KBM-7 (cell line): ENCODE measurements at regions not wholly inside any gene's neighbourhood (a gene's known extent, or its start where the extent isn't known, plus 50 kb on each side); places are given as distances from the start of the nearest gene placed in this dataset.
A peak's percentile ranks its signal among the peaks of the same experiment; 100 is the strongest.

Experiments
- DNase-seq: peaks from one replicate; pipeline ENCODE4 v3.0.0-alpha.2; 2015
- in situ Hi-C: fragments of 300-500 bp; cut with MboI; formaldehyde crosslinking; loops from 2 replicates; pipeline ENCODE4 v1.14.3; 2020; ENCODE audit warnings: low sequenced_read_pairs, low pct_unique_long_range_greater_than_20kb, mixed read lengths

DNA sequence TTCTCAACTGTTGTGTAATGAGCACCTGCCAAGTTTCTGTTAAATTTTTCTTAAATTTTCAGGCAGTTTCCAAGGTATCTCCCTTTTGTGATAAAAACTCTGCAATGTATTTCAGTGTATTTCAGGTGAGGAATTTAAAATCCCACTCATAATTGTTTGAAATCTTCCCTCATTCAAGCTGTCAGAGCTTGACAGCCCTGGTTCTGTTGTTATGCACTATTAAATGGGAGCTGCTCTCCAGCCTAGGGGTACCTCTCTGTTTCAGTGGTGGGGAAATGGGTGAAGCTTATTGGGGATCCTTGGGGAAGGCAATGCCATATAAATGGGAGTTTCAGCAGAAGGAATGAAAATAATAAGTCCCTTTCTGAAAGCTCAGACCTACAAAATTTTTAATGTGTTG, 178.0 kb upstream of the TMCO5A start:
- DNase-seq, result no peak
- in situ Hi-C loops, result no loop called here

DNA sequence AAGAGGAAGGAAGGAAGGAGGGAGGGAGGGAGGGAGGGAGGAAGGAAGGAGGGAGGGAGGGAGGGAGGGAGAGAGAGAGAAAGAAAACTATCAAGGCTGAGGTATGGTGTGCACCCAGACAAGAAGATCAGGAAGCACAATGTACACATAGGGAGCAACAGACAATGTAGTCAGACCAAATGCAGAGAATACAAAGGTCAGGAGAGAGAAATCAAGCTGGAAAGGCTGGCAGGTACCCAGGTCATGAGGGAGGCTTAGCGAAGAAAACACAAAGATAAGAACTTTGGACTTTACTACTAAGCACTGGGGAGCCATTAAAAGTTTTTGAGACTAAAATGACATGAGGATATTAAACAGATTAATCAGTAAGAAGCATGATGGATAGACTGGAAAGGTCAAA, 176.0 kb upstream of the TMCO5A start:
- in situ Hi-C loops, result no loop called here
- no peak for DNase-seq

DNA sequence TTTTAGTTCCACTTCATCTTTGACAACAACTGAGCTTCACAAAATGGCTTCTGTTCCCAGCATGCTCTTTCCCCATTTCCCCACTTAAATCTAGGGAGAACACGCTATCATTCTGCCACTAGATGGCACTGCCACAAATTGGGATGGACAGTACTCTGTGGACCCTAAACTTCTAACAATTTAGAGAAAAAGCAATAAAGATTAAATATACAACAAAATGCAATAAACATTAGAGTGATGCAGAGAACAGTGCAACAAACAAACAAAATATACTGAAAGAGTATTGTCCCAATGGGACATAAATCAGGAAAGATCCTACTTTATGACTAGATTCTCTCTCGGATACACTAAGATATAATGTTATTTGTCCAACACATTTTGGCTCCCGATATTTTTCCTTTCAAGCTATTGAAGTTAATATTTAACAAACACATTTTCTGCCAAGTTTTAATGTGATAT, 169.7 kb upstream of the TMCO5A start:
- in situ Hi-C loops, result no loop called here

DNA sequence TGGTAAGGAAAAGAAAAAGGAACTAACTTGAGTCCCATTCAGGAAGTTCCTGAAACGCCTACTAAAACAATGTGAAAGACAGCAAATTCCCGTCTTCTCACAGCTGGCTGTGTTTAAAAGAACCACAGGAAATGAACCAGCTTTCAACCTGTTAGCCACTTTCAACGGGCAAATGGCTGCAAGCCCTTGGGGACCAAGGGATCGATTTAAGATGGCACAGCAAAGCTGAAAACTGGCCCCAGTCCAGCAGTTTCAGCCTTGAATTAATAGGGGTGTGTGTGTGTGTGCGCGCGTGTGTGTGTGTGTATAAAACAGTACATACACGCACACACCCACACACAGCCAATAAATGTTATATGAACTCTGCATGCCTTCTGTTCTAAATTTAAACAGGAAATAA, 168.7 kb upstream of the TMCO5A start:
- in situ Hi-C loops, result no loop called here
- DNase-seq, result peak; percentile 86

More for the DNA sequence above, 169.7 kb upstream of the TMCO5A start:
- peak; percentile 61 for DNase-seq

DNA sequence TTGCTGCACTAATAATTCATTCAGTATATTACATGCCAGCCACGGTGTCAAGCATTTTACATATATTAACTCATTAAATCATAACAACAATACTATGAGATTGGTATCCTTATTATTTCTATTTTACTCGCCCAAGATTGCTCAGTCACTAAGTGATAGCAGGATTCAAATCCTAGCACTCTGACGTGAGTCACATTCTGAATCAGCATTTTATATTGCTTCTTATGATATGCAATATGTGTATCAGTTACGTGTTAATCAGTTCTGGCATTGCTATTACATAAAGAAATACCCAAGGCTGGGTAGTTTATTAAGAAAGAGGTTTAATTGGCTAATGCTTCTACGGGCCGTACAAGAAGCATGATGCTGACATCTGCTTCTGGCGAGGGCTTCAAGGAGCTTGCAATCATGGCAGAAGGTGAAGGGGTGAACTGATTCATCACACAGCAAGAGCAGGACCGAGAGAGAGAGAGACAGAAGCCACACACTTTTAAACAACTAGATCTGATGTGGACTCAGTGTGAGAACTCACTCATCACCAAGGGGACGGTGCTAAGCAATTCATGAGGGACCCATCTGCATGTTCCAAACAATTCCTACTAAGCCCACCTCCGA, 166.5 kb upstream of the TMCO5A start:
- in situ Hi-C loops, result no loop called here

DNA sequence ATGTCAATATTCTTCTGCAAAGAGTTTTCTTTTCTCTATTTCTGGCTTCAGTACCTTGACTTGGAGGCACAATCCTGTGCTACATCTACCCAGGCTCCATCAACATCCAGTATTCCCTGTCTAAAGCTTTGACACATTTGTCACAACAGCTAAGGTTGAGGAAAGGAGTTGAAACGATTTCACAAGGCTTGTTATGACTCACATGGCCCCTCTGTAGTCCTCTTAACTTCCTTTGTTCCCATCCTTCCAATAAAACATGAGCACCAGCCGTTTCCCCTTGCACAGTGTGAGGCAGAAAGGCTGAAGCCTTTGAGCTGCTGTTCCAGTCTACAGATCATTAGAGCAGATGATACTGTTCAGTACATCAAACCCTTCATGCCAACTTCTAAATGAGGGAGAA, 163.0 kb upstream of the TMCO5A start:
- peak; percentile 35 for DNase-seq
- in situ Hi-C loops, result no loop called here

More for the DNA sequence above, 166.5 kb upstream of the TMCO5A start:
- no peak for DNase-seq

DNA sequence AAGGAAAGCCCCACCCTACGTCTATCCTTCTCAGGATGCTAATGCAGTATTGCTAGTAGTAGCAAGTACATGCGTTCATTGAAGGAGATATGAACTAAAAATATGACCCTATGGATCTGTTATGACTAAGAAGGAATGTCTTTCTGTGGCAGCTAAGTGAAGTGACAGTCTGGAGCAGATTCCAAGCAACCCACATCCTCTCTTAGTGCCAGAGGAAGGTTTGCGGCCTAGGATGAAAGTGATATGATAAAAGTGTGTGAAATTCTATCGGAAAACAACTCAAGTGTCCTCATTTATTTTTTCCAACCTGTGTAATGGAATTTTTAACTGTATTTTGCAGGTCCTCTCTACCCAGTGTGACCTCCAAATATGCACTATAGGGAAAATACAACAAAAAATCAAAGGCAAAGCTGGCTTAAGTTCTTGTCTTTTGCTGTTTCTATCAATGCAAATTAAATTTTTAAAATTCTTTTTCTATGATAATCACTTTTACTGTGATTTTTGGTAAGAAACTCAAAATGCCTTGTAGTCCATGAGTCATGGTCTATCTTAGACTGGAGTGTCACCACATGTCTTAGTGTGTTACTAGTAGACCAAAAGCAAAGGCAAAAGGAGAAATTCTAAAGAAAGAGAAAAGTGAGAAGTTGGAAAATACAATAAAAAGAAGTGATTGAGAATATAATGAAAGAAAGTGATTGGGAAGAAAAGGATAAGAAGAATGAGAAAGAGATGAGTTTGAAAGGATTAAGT, 161.2 kb upstream of the TMCO5A start:
- DNase-seq, result no peak
- in situ Hi-C loops, result no loop called here

DNA sequence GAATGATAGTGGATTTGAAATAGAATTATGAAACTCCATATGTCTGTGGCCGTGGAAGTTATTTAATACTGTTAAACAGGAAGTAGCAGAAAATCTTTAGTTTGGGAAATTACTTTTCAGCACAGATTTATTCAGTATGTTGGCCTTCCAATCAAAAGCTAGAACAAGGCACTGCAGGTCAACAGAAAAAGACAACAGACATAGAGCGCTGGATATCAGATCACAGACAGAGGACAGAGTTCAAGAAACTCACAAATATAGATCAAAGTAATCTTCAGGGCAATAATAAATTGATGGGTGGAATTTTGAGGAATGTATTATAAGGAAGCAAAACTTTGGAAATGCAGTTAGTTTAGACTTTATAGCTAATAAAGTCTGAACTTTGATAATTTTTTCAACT, 159.5 kb upstream of the TMCO5A start:
- DNase-seq, result no peak
- in situ Hi-C loops, result no loop called here

DNA sequence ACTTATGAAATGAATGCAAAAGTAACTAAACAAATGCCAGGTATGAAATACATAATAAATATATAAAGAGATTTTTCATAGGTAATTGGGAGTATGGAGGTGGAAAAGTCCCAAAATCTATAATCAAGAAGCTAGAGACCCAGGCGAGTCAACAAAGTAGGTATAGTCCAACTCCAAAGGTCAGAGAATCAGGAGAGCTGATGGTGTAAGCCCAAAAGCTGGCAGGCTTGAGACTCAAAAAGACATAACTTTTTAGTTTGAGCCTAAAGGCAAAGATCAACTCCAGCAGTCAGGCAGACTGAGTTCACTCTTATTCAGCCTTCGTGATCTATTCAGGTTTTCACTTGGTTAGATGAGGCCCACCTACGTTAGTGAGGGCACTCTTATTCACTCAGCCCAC, 157.4 kb upstream of the TMCO5A start:
- DNase-seq, result no peak
- in situ Hi-C loops, result no loop called here

DNA sequence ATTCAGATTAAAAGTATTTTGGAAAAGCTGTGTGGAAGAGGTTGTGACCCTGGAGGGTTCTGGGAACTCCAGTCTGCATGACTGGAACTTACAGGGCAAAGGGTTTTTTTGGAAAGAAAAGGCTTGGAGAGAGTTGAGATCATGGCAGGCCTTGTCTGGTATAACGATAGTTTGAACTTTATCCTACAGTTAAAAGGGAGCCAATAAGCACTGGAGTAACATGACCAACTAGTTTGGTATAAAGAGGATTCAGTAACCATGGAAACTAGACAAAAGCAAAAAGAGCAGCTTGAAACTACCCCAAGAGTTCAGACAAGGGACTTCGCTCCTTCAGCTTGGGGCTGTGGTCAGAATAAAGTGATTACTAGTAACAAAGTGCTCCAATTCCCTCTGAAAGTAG, 151.2 kb upstream of the TMCO5A start:
- in situ Hi-C loops, result no loop called here
- DNase-seq, result no peak

DNA sequence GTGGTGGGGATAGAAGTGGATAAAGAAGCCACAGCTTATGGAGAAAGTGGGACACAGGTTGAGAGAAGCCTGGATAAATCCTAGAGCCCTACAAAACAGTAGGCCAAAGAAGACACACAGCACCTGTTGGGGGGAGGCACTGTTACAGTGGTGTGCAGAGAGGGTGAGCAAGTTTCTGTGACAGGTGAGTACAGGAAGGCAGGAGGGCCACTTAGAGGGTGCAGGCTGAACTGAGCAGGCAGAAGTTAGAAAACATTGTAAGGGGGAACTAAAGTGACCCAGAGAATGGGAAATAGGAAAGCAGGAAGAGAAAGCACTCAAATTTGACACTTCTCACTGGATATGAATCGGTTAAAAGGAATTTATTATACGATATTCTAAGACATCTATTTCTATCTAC, 146.1 kb upstream of the TMCO5A start:
- DNase-seq, result no peak
- in situ Hi-C loops, result no loop called here

DNA sequence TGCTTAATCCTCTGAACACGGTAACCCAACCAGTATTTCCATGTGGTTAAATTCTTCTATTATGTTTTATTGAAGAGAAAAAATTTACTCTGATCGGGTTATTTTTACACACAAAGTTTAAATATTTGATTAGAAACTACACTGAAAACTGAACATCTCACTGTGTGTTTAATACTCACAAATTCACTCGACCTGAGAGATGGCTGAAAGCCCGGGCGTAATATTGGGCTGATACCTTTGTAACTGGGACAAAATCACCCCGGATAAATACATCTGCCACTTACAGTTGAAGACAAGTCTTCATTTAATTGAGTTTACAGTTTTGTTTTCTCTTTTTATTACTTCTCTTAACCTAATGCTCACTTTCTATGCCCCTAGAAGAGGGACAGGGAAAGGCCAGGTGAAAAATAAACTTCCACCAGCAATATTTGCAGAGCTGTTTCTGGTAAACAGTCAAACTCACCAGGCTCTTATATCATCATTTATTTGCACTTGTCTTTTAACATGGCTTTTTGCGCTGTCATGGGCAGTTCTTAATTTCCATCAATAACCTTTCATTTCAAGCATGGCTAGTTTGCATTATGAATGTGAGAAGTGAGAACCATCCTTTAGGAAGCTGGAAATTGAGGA, 145.6 kb upstream of the TMCO5A start:
- in situ Hi-C loops, result no loop called here
- DNase-seq, result no peak

DNA sequence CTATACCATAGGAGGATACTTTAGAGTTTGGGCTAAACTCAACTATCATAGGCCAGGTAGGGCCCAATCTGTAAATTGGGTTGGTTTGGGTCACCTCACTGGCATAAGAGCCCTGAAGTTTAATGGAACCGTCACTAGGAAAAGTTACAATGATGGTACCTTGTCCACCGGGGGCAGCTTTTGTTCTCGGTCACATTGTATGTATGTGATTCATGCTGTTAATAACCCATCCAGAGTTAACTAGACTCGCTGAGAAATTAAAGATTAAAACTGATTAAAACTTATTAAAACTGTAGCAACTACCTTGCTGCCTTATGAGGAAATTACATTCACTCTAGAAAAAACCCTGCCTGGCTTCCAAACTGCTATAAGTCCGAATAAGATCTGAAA, 145.0 kb upstream of the TMCO5A start:
- DNase-seq, result no peak
- in situ Hi-C loops, result no loop called here

DNA sequence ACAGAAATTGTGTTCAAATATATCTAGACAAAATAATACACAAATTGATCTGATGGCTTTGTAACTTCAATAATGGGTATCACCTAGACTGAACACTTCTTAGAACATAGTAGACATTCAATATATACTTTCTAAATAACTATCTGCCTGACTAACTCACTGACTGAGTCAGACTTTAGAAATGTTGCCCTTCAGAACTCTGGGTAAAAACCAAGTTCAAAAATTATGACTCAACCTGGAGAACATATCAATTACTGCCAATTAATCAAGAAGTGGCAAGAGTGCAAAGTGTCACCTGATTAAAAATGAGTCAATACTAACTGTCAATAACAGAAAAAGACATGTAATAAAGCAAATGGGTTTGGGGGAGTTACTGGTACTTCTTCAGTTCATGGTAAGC, 144.6 kb upstream of the TMCO5A start:
- no peak for DNase-seq
- in situ Hi-C loops, result no loop called here

DNA sequence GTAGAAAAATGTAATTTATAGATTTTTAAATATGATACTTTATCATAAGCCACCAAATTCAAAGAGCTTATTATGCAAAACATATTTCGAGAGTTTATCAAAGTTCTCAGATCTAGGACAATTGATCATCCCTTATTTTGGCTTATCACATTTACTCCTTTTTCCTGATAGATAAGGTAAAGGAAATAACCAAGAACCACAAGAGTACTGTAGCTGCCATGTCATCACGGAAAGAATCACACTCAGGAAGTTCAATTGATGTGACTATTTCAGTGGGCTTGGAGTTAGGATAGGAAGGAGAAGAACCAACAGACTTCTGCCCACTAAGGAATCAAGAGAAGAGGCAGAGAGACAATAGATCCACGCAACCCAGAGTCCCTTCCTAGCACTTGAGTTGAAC, 142.7 kb upstream of the TMCO5A start:
- in situ Hi-C loops, result no loop called here
- peak; percentile 9 for DNase-seq

DNA sequence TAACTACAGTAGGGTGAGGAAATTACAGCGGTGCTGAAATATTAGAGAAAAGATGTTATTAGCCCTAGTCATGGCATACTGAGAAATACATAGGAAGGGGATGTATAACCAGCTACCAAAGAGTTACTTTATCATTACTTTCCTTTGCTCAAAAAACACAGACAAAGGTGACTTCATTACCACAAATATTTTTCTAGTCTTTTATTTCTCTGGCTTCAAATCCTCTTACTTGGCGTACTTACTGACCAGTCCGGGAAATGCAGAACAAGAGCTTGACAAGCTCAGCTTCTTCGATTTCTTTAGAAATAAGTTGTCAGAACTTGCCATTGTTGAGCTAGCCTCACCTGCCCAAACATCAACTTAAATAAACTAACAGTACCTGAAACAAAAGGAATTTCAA, 142.1 kb upstream of the TMCO5A start:
- no peak for DNase-seq
- in situ Hi-C loops, result no loop called here

DNA sequence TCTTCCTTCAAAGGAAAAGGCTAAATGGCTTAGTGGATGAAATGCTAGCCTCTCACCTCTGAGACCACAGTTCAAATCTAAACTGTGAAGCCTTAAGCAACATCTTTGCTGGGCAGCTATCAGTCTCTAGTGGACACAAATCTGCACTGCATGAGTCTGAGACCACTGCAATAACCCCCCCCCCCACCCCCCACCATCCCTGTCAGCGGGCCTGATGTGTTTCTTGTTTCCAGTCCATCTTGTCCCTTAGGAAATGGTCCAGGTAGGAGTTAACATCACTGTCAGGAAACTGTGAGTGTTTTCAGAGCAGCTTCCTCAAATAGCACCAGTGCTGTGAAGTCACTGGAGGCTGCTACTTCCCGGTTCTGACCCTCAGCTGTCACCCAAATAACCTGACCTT, 140.6 kb upstream of the TMCO5A start:
- DNase-seq, result peak; percentile 20
- in situ Hi-C loops, result no loop called here

DNA sequence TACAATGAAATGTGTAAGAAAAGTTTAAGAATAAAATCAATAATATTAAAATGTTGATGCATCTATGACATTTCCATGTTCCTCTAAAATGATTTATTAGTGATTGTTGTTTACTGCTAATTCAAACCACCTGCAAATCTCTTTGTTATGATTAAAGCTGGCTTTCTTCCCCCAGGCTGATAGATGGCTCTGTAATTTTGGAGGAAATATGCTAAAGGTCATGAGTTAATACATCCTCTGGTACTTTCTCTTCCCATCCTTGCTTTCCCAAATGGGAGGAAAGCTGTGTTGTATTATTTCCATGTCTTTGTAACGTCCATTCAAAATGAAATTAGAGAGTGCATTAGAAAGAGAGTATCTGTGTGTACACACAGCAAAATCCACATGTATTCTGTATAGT, 139.5 kb upstream of the TMCO5A start:
- in situ Hi-C loops, result no loop called here
- DNase-seq, result no peak

DNA sequence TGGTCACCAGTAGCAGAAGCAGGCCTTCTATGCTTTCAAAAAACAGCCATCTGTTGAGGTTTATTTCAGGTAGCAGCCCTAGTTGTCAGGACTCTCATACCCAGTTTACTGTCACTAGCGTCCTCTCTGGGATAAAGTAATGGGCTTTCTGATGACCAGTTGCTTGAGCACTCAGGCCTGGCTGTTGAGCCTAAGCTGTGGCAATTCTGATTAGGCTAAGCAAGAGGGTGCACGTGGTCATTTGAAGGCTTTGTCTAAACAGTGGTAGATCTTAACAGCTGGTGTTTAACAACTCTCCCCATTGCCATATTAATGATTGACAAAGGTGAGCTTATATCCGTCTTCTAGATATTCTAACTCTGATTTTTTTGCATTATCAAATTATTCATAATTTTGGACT, 132.9 kb upstream of the TMCO5A start:
- no peak for DNase-seq
- in situ Hi-C loops, result no loop called here

DNA sequence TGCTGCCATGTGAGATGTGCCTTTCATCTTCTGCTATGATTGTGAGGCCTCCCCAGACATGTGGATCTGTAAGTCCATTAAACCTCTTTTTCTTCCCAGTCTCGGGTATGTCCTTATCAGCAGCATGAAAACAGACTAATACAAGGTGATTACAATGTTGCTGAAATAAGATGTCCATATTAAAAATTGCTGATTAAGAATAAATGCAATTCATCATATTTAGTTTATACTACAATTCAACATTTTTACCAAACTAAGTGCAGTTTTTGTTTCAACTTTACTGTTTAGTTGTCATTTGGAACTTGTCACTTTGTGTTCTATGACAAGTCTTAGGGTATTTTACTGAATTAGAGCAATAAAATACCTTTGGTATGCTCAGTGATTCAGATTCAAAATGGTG, 127.6 kb upstream of the TMCO5A start:
- no peak for DNase-seq

DNA sequence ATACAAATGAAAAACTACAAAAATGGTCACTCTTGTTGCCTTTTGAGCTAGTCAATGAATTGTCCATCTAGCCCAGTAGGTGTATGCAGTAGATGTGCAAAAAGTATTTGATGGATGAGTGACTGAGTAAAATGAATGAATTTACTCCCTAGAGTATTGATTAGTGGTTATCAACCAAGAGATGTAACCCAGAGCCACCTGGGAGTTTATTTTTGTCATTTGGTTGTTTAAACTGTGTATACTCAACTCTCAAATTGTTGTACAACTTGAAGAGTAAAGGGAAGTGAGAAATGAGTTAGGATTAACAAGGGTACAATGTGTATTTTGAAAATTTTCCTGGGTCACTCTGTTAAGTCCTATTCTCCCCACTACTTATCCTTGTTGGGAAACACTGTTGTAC, 124.1 kb upstream of the TMCO5A start:
- in situ Hi-C loops, result no loop called here
- DNase-seq, result no peak

More for the DNA sequence above, 127.6 kb upstream of the TMCO5A start:
- in situ Hi-C loops, result no loop called here
